SKM-1 treated with dmso at 0.1 percent for 144 hours (cell line): ENCODE measurements at regions not wholly inside any gene's neighbourhood (a gene's known extent, or its start where the extent isn't known, plus 50 kb on each side); places are given as distances from the start of the nearest gene placed in this dataset.
"Not testable (repeated sequence)": the region's sequence is repeated elsewhere in the genome, so short reads cannot be mapped to it uniquely, and the experiment has no call there.

ENCODE experiments used
- DNase-seq: peaks from one replicate; lab custom pipeline; 2025; ENCODE audit not compliant: unreplicated experiment; lab: John Stamatoyannopoulos, UW

DNA sequence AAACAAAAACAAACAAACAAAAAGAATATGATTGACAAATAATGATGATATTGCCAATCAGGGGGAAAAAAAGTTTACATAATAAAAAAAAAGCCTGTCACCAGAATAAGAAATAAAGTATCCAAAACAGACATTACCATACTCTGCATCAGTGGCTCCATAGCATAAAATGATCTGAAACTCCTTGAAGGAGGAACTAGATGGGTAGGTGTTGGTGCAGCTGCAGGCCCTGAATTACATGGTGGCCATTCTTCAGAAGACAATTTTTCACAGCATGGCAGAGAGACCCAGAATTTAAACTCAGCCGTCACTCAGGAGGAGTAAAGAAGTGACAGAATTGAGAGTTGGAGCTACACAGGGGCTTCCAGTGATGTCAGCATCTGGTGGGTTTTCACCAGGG lies 60.2 kb downstream of the GLUL start:
- no peak for DNase-seq

DNA sequence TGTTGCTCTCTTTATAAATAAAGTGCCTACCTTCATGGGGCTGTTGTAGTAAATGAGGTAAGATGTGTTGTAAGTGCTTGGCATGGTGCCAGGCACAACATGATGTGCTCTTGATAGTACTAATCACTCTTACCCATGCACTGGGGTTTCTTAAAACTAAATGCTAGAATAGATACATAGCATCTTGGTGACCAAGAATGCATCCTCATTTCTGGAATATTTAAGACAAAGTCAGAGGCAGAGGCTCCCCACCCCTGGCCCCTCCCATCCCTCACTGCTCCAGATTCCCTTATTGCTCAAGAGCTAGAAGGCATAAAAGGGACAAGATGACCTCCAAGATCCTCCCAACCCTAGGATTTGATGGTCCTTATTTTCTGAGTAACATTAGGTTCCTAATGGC lies 61.3 kb downstream of the GLUL start:
- no peak for DNase-seq

DNA sequence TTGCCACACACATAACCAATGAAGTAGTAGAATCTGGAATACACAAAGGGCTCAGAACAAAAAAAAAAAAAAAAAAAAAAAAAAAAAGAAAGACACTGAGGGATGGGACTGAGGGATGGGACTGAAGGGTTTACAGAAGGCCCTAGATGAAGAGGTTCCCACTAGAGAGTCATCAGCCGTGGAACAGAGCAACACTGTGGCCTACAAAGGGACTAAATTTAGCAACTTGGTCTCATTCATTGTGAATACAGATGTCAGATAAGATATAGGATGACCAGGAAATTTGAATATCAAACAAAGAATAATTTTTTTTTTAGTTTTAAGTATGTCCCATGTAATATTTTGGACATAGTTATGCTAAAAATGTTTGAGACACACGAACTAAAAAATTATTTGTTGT lies 62.1 kb downstream of the GLUL start:
- no peak for DNase-seq

DNA sequence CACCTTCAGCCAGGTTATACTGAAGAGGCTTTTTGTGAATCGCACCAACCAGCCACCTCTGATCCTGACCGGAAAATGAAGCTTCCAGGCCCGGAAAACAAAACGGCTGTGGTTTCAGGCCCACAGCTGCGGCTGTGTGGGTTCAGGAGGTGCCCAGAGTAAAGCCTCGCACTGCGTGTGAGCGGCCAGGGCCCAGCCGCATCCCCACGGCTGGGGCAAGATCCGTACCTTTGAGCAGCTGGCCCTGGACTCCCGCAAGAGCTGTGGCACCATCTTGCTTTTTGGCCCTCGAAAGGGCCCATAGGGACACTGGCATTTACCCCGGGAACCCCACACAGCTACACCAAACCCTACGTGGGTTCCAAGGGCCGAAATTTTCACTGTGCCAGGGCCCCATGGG lies 63.0 kb downstream of the GLUL start:
- no peak for DNase-seq

DNA sequence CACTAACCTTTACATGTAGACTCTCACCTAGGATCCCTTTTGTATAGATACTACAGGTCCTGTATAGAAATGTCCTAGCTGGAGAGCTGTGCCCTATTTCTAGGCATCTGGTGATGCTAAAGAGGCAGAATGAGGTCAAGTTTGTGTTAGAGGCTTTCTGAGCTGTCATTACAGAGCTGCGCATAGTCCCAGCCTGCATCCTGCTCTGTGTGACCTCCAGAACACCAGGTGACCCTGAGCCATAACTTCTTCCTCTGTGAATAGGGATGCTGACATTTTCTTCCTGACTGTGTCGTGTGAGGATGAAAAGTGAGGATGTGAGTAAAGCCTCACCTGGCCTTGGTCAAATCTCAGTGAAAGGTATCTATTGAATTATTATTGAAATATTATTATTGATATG lies 66.3 kb downstream of the GLUL start:
- DNase-seq, result no peak

DNA sequence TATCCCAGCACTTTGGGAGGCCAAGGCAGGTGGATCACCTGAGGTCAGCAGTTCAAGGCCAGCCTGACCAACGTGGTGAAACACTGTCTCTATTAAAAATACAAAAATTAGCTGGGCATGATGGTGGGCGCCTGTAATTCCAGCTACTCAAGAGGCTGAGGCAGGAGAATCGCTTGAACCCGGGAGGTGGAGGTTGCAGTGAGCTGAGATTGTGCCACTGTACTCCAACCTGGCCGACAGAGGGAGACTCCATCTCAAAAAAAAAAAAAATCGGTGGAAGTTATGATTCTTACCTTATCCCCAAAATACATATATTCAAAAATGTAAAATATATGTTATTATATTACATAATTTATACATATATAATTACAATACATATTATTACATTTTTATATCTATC lies 70.1 kb downstream of the GLUL start:
- not testable (repeated sequence) for DNase-seq

DNA sequence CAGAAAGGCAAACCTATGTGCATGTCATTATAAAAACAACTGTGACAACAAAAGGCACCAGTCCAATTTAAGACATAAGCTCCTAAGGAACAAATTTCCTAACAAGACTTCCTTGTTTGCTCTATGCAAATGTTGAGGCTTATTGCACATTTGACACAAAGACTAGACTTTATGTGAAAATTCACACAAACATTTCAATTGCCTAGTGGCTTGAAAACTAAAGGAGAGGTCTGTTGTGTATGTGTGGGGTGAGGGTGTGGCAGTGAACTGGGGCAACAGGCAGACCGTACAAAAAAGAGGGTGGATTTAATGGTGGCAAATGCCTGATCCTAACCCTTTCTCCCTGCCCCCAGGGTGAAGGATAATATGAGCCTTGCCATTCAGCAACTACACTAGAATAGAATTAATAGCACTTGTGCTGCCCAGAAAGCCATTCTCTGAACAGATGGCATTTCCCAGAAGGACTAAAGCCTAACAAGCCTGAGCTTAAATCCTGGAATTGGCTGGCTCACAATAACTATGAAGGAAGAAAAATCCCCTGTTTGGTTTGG lies 73.9 kb downstream of the GLUL start:
- DNase-seq, result no peak

DNA sequence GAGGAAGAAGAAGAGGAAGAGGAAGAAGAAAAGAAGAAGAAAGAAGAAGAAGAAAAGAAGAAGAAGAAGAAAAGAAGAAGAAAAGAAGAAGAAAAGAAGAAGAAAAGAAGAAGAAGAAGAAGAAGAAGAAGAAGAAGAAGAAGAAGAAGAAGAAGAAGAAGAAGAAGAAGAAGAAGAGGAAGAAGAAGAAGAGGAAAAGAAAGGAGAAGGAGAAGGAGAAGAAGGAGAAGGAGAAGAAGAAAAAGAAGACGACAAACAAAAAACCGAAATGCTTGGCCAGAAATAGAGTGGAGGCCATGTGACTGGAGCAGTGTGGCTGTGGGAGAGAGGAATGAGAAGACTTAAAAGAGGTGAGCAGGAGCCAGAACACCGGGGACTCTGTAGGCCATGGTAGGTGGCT lies 75.1 kb downstream of the GLUL start:
- DNase-seq, result not testable (repeated sequence)

DNA sequence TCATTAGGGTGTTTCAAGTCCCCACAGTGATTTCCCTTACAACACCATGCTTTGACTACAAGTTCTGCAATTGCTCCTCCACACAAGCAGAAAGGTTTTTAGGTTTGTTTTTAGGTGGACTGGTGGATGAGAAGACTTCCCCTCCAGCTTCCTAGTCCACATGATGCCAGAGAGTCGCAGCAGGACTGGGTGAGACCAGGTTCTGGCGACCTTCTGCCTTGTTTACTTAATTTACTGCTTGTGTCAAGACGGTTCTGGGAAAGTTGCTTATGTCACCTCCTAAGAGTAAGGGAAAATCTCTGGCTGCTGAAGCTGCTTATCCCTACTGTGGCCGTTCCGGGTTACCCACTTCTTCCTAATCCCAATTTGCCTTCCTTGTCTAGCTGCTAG lies 76.4 kb downstream of the GLUL start:
- no peak for DNase-seq

DNA sequence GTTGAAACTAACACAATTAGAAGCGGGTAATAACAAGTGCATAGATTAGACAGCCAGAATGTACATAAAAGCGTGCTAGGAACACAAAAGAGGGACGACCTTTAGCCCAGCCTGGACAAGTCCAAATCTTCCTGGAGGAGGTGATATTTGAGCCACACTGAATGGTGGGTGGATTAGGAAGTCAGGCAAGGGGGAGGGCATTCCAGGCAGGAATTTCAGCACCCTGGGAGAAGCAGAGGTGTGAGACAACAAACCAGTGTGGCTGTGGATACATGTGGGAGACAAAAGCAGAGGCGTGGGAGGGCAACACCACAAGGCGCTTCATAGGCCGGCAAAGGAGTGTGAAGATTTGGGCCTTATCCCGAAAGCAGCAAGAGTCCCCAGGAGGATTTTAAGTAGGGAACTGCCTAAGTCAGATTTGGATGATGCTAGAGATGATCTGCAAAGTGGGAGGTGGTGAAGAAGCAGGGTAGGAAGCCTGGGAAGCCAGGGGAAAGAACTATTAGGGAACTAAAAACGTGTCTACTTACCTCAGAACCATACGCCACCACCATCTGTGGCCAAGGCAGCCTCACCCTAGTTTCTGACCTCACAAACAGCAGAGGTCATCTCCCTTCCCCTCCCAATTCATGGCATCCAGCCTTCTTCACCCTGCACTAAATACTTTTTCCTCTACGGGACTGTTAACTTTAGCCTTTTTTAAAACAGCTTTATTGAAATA lies 81.8 kb downstream of the GLUL start:
- DNase-seq, result no peak

DNA sequence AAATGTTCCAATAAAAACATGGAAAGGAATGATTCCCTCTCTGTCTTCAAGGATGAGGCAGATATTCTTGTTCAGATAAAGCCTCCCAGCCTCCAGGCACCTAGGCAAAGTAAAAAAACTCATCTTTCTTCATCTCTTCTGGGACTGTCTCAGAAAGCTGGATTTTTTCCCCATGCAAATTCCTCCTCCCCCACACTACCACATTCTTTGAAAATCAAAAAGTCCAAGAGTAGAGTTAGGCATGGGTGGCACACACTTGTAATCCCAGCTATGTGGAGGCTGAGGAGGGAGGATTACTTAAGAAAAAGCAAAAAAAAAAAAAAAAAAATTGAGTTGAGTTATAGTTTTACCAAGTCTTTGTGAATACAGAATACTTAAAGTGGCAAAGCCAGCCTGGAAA lies 82.8 kb downstream of the GLUL start:
- no peak for DNase-seq

DNA sequence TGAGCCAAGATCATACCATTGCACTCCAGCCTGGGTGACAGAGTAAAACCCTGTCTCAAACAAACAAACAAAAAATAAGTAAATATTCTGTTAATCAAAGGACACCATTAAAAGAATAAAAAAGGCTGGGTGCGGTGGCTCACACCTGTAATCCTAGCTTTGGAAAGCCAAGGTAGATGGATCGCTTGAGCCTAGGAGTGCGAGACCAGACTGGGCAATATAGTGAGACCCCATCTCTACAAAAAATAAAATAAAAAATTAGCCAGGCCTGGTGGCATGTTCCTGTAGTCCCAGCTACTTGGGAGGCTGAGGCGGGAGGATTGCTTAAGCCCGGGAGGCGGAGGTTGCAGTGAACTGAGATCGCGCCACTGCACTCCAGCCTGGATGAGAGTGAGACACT lies 84.1 kb downstream of the GLUL start:
- DNase-seq, result not testable (repeated sequence)

DNA sequence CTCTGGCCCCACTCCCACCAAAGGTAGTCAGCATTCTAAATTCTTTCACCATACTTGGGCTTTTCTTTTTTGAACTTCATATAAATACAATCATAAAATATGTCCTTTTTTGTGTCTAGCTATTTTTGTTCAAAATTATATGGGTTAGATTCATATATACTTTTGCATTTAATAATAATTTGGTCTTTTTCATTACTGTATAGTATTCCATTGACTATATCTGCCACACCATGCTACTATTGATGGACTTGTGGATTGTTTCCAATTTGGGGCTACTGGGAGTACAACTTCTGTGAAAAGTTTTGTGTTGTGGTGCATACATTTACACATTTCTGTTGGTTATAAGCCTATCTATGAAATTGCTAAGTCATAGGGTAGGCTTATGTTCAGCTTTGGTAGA lies 85.7 kb downstream of the GLUL start:
- no peak for DNase-seq

DNA sequence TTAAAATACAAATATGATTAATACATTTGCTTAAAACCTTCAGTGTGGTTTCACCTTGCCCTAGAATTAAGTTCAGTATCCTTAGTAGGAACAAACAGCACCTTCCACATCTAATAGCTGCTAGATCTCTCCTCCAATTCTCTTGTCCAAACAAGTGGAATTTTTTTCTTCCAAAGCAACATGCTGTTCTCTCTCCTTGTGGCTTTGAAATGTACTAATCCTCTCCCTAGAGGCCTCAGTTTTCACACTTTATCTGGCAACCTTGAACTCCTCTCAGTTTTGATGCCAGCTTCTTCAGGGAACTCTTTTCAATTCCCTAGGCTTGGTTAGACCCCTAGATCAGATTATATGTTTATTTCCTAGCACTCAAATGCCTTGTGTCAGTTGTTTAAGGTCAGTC lies 87.0 kb downstream of the GLUL start:
- no peak for DNase-seq

DNA sequence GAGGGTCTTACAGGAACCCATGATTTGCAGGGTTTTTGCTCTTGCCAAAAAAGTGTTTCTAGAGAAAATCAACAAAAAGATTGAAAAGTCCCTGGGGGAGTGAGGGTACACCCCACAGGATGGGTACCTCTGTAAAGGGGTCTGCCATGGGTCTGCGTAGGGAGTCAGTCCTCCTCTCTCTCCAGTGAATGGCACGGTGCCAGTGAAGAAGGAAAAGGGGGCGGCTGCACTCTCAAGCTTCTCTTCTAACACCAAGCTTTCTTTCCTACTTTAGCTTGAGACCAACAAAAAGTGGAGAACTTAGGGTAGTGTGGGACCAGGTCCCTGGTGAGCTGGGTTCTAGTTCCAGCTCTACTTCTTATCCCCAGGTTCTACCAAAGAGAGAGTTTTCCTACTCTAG lies 87.4 kb downstream of the GLUL start:
- DNase-seq, result no peak

DNA sequence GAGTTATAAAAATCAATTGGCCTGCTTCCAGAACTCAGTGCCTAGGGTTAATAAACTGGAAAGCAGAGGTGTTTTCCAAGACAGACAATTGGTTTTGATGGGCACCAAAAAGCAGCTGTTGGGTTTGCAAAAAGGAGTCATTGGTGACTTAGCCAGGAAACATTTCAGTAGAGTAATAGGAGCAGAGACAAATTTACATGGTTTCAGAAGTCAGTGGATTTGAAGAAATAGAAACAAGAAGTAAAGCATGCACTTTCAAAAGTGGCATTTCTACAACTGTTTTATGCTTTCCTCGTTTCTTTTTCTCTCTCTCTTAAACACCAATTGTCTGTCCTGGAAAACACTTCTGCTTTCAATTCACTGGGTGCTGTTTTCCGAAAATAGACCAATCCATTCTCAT lies 87.8 kb downstream of the GLUL start:
- DNase-seq, result no peak

DNA sequence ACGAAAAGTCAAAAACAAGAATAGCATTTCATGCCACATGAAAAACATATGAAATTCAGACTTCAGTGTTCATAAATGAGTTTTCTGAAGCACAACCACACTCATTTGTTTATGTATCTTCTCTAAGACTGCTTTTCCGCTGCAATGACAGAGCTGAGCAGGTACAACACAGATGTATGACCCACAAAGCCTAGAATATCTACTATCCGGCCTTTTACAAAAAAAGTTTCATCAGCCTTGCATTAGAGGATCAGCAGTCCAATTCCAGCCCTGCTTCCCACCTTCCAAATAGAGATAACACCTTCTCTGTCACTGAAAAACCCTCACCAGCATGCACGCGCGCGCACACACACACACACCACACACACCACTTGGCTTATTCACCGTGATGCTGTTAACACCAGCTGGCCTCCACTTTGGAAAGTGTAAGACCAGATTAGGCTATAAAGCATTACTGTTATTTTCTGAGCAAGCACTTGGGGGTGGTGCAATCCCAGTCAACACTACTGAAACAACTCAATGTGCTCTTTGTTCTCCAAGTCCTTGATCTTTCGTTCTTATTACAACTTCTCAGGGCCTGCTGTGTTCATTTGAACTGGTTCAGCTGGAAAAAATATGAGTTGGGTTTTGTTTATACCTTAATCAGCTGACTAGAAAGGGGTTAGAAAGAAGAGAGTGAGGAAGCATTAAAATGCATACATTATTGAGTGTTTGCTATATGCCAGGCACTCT lies 90.0 kb downstream of the GLUL start:
- DNase-seq, result no peak

DNA sequence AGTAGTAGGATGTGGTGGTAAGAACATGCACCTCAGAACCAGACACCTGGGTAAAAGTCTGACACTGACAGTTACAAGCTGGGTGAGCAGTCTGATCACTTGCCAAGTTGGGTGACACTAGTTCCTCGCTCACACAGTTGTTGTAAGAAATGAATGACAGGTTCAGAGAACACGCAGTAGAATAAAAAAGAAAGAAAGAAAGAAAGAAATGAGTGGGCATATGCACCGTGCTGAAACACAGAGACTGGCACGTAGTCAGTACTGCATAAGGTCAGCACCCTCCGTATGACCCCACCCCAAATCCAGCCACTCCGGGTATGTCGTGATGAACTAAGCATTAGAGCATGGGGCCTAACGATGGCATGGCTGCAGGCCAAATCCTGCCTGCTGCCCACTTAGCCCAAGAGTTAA lies 90.6 kb downstream of the GLUL start:
- no peak for DNase-seq

DNA sequence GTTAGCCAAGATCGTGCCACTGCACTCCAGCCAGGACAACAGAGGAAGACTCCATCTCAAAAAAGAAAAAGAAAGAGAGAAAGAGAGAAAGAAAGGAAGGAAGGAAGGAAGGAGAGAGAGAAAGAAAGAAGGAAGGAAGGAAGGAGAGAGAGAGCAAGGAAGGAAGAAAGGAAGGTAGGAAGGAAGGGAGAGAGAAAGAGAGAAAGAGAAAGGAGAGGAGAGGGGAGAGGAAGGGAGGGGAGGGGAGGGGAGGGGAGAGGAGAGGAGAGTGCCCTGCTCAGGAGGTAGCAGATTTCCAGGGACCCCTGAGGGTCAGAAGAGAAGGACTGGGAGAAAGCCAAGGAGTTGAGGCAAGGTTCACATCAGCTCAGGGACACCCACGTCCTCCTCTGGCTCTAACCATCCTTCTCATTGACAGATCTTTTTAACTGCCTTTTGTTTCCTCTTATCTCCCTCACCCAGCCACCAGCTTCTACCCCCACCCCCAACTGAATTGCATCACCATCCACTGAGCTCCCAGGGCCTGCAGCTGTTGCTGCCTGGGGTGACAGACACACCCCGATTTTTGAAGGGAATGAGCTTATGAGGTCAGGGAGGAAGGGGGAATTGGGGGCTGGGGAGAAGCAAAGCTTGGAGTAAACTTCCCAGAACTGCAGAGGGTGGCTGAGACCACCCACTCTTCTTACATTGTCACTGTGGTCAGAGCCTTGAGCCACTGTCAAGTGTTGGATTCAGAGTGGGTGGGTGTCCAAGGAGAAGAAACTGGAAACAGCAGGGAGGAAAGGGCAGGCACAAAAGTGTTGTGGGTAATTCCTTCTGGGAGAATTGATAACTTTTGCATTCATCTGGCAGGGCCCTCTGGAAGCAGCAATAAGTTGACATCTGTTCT lies 91.6 kb downstream of the GLUL start:
- peak; percentile 90 for DNase-seq

DNA sequence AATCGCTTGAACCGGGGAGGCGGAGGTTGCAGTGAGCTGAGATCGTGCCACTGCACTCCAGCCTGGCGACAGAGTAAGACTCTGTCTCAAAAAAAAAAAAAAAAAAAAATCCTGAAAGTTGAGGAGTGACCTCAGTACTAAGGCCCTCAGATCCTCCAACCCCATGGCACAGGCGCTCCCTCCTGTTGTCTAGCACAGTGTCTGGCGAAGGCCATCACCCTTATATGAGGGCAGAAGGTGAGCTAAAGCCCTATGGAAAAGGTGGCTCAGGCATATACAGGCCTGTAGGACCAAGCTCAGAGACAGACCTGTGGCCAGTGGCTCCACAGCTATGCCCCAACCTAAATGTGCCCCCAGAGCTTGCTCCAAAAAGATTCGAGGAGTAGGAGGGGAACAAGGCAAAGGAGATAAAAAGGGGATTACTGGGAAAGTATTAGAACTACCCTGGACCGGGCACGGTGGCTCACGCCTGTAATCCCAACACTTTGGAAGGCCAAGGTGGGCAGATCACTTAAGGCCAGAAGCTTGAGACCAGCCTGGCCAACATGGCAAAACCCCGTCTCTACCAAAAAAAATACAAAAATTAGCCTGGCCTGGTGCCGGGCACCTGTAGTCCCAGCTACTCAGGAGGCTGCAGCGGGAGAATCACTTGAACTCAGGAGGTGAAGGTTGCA lies 92.4 kb downstream of the GLUL start:
- not testable (repeated sequence) for DNase-seq

DNA sequence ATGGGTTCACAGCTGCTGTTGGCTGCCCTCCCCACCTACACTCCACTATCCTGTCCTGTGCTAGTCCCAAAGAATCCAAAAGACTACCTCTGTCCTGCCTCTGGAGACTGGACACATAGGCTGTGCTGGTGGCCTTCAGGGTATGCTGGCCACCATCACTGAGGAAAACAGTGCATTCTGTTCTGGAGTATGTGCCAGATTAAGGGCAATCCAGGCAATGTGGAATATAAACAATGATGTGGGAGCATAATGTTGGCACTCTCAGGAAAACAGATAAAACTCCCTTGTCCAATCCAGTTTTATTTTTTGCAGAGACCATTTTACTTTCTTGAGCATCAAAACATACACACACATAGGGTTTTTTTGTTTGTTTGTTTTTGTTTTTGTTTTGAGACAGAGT lies 94.3 kb downstream of the GLUL start:
- DNase-seq, result no peak
